Panc1 (cell line): ENCODE measurements at regions not wholly inside any gene's neighbourhood (a gene's known extent, or its start where the extent isn't known, plus 50 kb on each side); places are given as distances from the start of the nearest gene placed in this dataset.

ENCODE experiments used
- ATAC-seq: fragments of 200-7000 bp; cut with Tn5 transposase; 2 replicates; pipeline ENCODE4 v1.9.1; 2020; ENCODE audit warnings: mild to moderate bottlenecking, moderate library complexity
- BruUV-seq: library from RNA; stranded (reverse); fragments of 400-500 nt; replicated peaks from 2 replicates; lab custom pipeline; 2021; lab: Mats Ljungman, UMichigan
- CTCF ChIA-PET: fragments of 300-600 bp; sonication (Branson Sonifier 250); formaldehyde crosslinking; loops from one replicate; lab custom pipeline; 2022; ENCODE audit warnings: antibody characterized with exemption; lab: Charles Lee
- POLR2A ChIA-PET: fragments of 300-600 bp; sonication (Branson Sonifier 250); formaldehyde crosslinking; loops from one replicate; lab custom pipeline; 2022; ENCODE audit warnings: antibody characterized with exemption; lab: Charles Lee
- DNase-seq: peaks from one replicate; pipeline ENCODE4 v3.0.0-alpha.2; 2010; ENCODE audit warnings: low read depth, low spot score
- H3K27ac ChIP-seq: 2 replicates; pipeline ENCODE4 v1.5.1; 2011; ENCODE audit warnings: mild to moderate bottlenecking, low read length, inconsistent platforms
- H3K27me3 ChIP-seq: fragments of 200-500 bp; sonication (Bioruptor generic); 2 replicates; pipeline ENCODE4 v1.6.0; 2014; ENCODE audit warnings: low read length, inconsistent platforms; ENCODE audit not compliant: control insufficient read depth, insufficient read depth
- H3K36me3 ChIP-seq: fragments of 200-500 bp; sonication (Bioruptor generic); 2 replicates; pipeline ENCODE4 v1.5.1; 2014; ENCODE audit warnings: inconsistent platforms, mild to moderate bottlenecking, low read length, moderate library complexity; ENCODE audit not compliant: control insufficient read depth, insufficient read depth
- H3K4me1 ChIP-seq: 2 replicates; pipeline ENCODE4 v1.5.1; 2011; ENCODE audit warnings: inconsistent platforms, mild to moderate bottlenecking, low read length, moderate library complexity; ENCODE audit not compliant: control insufficient read depth, insufficient read depth
- H3K4me3 ChIP-seq, 2 experiments: 2 replicates each; pipeline ENCODE4 v1.5.1; 2011 to 2012; ENCODE audit warnings: low read depth in 2 of 2, low read length in 2 of 2, mild to moderate bottlenecking in 2 of 2, inconsistent platforms in 1 of 2, moderate library complexity in 1 of 2
- H3K9me3 ChIP-seq: fragments of 200-500 bp; sonication (Bioruptor generic); 2 replicates; pipeline ENCODE4 v1.5.1; 2014; ENCODE audit warnings: low read depth, mild to moderate bottlenecking, inconsistent platforms, low read length, moderate library complexity; ENCODE audit not compliant: control insufficient read depth, insufficient read depth
- CTCF ChIP-seq: fragments of 450-650 bp; IDR thresholded peaks from 2 replicates; pipeline ENCODE4 v1.5.1; 2017; ENCODE audit warnings: mild to moderate bottlenecking
- POLR2AphosphoS5 ChIP-seq: IDR thresholded peaks from 2 replicates; pipeline ENCODE4 v1.6.1; 2012; ENCODE audit warnings: mild to moderate bottlenecking, low read depth, low read length, moderate library complexity
- REST ChIP-seq, 2 experiments: IDR thresholded peaks; 2 replicates each; pipeline ENCODE4 v1.6.1; 2011 to 2012; ENCODE audit warnings: low read depth in 2 of 2, control low read depth in 1 of 2, low read length in 1 of 2, mild to moderate bottlenecking in 1 of 2, moderate library complexity in 1 of 2; ENCODE audit not compliant: insufficient read depth in 1 of 2
- SIN3A ChIP-seq: IDR thresholded peaks from 2 replicates; pipeline ENCODE4 v1.6.1; 2012; ENCODE audit warnings: low read depth, mild to moderate bottlenecking, low read length, moderate library complexity, borderline replicate concordance; ENCODE audit not compliant: insufficient read depth
- TCF7L2 ChIP-seq: IDR thresholded peaks from 2 replicates; pipeline ENCODE4 v1.6.1; 2011; ENCODE audit warnings: mild to moderate bottlenecking, low read depth, low read length, inconsistent platforms
- in situ Hi-C: cut with HindIII; loops from 2 replicates; pipeline ENCODE4 v1.10.0; 2016; ENCODE audit warnings: low sequenced_read_pairs, low pct_unique_long_range_greater_than_20kb
- intact Hi-C: fragments of 100-400 bp; cut with micrococcal nuclease; formaldehyde crosslinking; loops from one replicate; pipeline ENCODE4 v1.10.0; 2022; ENCODE audit not compliant: unreplicated experiment

GRCh38 chr19:32178956-32179355 lies 166.5 kb upstream of the ZNF507 start:
- H3K4me3 ChIP-seq = no peak overlapping the region
- ChIA-PET CTCF (no interaction called here), POLR2A (no interaction called here)
- peaks cover 12% of the 10 kb centered on the region for H3K27me3 ChIP-seq
- no peak overlapping the region for H3K27ac ChIP-seq
- no peak for TF ChIP-seq REST (IDR thresholded peaks at IDR 0.05; ENCODE audit: insufficient read depth in 1 of 2, low read depth in 2 of 2, low read length in 1 of 2)
- no peak for TF ChIP-seq POLR2AphosphoS5
- no peak for TF ChIP-seq TCF7L2
- no peak for TF ChIP-seq CTCF
- no peak for TF ChIP-seq SIN3A
- H3K4me1 ChIP-seq = no peaks in the 10 kb centered on the region
- no peak for DNase-seq
- in situ Hi-C loops (no loop called here), intact Hi-C loops (no loop called here)
- H3K36me3 ChIP-seq = no peaks in the 10 kb centered on the region
- no TSS peak for BruUV-seq
- no peak for ATAC-seq
- H3K9me3 ChIP-seq = no peaks in the 10 kb centered on the region

- in situ Hi-C loops (no loop called here), intact Hi-C loops (no loop called here)
- Histone ChIP-seq H3K4me3 (no peak overlapping the region), H3K4me1 (no peaks in the 10 kb centered on the region), H3K36me3 (no peaks in the 10 kb centered on the region), H3K9me3 (no peaks in the 10 kb centered on the region), H3K27me3 (peaks cover 9% of the 10 kb centered on the region), H3K27ac (no peak overlapping the region)
- TF ChIP-seq TCF7L2 = no peak
- TF ChIP-seq REST (IDR thresholded peaks at IDR 0.05; ENCODE audit: insufficient read depth in 1 of 2, low read depth in 2 of 2, low read length in 1 of 2) = no peak
- no peak for TF ChIP-seq POLR2AphosphoS5
- no peak for TF ChIP-seq SIN3A
- ChIA-PET POLR2A (interaction anchor here (0.6 kb wide), 1 partner anchor 463 kb away, joined by 3 read pairs; no protein-coding TSS in a partner anchor), CTCF (interaction anchor here (0.5 kb wide), 2 partner anchors 389 to 1457 kb away, joined by 3 read pairs; no protein-coding TSS in a partner anchor)
- no TSS peak for BruUV-seq
- DNase-seq (no peak), ATAC-seq (no peak)
Observed at GRCh38 chr19:32181216-32181920, 164.0 kb upstream of the ZNF507 start.
